GM23338 (cell line): ENCODE measurements at regions not wholly inside any gene's neighbourhood (a gene's known extent, or its start where the extent isn't known, plus 50 kb on each side); places are given as distances from the start of the nearest gene placed in this dataset.

Experiments used
- ATAC-seq: fragments of 200-7000 bp; cut with Tn5 transposase; 3 replicates; pipeline ENCODE4 v1.9.1; 2020
- DNase-seq: peaks from one replicate; pipeline ENCODE4 v3.0.0-alpha.2; 2015; ENCODE audit warnings: low spot score
- H2AFZ ChIP-seq: fragments of 200-600 bp; sonication (generic); 2 replicates; pipeline ENCODE4 v1.8.0; 2016; ENCODE audit warnings: antibody characterized with exemption, mild to moderate bottlenecking, moderate library complexity
- H3F3A ChIP-seq: fragments of 200-600 bp; sonication (generic); replicated peaks from 2 replicates; pipeline ENCODE4 v1.8.0; 2017; ENCODE audit warnings: antibody characterized with exemption, mixed run types, low read depth
- H3K27ac ChIP-seq: fragments of 200-600 bp; sonication (generic); 2 replicates; pipeline ENCODE4 v1.6.1; 2016; ENCODE audit warnings: low read depth
- H3K27me3 ChIP-seq: fragments of 200-600 bp; sonication (generic); 2 replicates; pipeline ENCODE4 v1.8.0; 2016; ENCODE audit warnings: mild to moderate bottlenecking, mixed run types, moderate library complexity; ENCODE audit not compliant: insufficient read depth
- H3K36me3 ChIP-seq: fragments of 200-600 bp; sonication (generic); 2 replicates; pipeline ENCODE4 v1.8.0; 2016; ENCODE audit warnings: mild to moderate bottlenecking; ENCODE audit not compliant: insufficient read depth
- H3K4me1 ChIP-seq: fragments of 200-600 bp; sonication (generic); 2 replicates; pipeline ENCODE4 v1.8.0; 2016; ENCODE audit warnings: mild to moderate bottlenecking, moderate library complexity; ENCODE audit not compliant: insufficient read depth
- H3K4me2 ChIP-seq: fragments of 200-600 bp; sonication (generic); 2 replicates; pipeline ENCODE4 v1.7.1; 2017; ENCODE audit warnings: mixed run types
- H3K4me3 ChIP-seq: fragments of 200-600 bp; sonication (generic); 2 replicates; pipeline ENCODE4 v1.6.1; 2016; ENCODE audit warnings: mixed run types
- H3K79me2 ChIP-seq: fragments of 200-600 bp; sonication (generic); replicated peaks from 2 replicates; pipeline ENCODE4 v1.8.0; 2017; ENCODE audit warnings: mild to moderate bottlenecking; ENCODE audit not compliant: insufficient read depth
- H3K9me2 ChIP-seq: fragments of 200-600 bp; sonication (generic); 2 replicates; pipeline ENCODE4 v1.8.0; 2017; ENCODE audit not compliant: insufficient read depth
- H4K20me1 ChIP-seq: fragments of 200-600 bp; sonication (generic); replicated peaks from 2 replicates; pipeline ENCODE4 v1.8.0; 2017; ENCODE audit warnings: mild to moderate bottlenecking; ENCODE audit not compliant: insufficient read depth
- H3K27ac Mint-ChIP-seq: 2 replicates; pipeline ENCODE4 v1.8.0; 2020; ENCODE audit warnings: inconsistent platforms, mild to moderate bottlenecking, moderate library complexity, mixed read lengths
- H3K27me3 Mint-ChIP-seq: 3 replicates; pipeline ENCODE4 v1.8.0; 2022; ENCODE audit warnings: low read depth, mild to moderate bottlenecking, moderate library complexity, mixed read lengths, inconsistent platforms; ENCODE audit not compliant: insufficient read depth, poor library complexity
- H3K36me3 Mint-ChIP-seq: 3 replicates; pipeline ENCODE4 v1.8.0; 2021; ENCODE audit warnings: low read depth, mild to moderate bottlenecking, inconsistent platforms, moderate library complexity, mixed read lengths
- H3K4me1 Mint-ChIP-seq: 3 replicates; pipeline ENCODE4 v1.8.0; 2020; ENCODE audit warnings: mild to moderate bottlenecking, inconsistent platforms, mixed read lengths
- H3K4me3 Mint-ChIP-seq: 3 replicates; pipeline ENCODE4 v1.8.0; 2021; ENCODE audit warnings: moderate library complexity, mild to moderate bottlenecking, inconsistent platforms, mixed read lengths
- H3K9me3 Mint-ChIP-seq: 3 replicates; pipeline ENCODE4 v1.8.0; 2020; ENCODE audit warnings: moderate library complexity, mild to moderate bottlenecking, inconsistent platforms, mixed read lengths
- CREB1 ChIP-seq: fragments of 250-450 bp; sonication (Bioruptor Pico); IDR thresholded peaks from 2 replicates; pipeline ENCODE4 v1.5.0; 2020; ENCODE audit warnings: low read depth, mild to moderate bottlenecking, moderate library complexity
- CTCF ChIP-seq, 2 experiments: fragments of 200-600 bp in 1 of 2; sonication (generic) in 1 of 2; conservative IDR thresholded peaks; 2 replicates each; pipeline versions ENCODE4 v1.5.1 to v1.6.1; 2016 to 2017; ENCODE audit warnings: antibody characterized with exemption in 2 of 2, low read depth in 2 of 2, mild to moderate bottlenecking in 2 of 2, moderate library complexity in 1 of 2
- ETS1 ChIP-seq: IDR thresholded peaks from 2 replicates; pipeline ENCODE4 v1.6.1; 2016; ENCODE audit warnings: antibody characterized with exemption
- EZH2 ChIP-seq: fragments of 200-600 bp; sonication (generic); IDR thresholded peaks from one replicate; pipeline ENCODE4 v1.8.0; 2017; ENCODE audit warnings: antibody characterized with exemption, mild to moderate bottlenecking, low read depth; ENCODE audit not compliant: unreplicated experiment
- EZH2phosphoT487 ChIP-seq: fragments of 200-600 bp; sonication (generic); IDR thresholded peaks from one replicate; pipeline ENCODE4 v1.8.1; 2018; ENCODE audit warnings: antibody characterized with exemption; ENCODE audit not compliant: unreplicated experiment
- JUNB ChIP-seq: IDR thresholded peaks from one replicate; pipeline ENCODE4 v1.6.1; 2016; ENCODE audit warnings: antibody characterized with exemption; ENCODE audit not compliant: unreplicated experiment
- NANOG ChIP-seq: IDR thresholded peaks from 2 replicates; pipeline ENCODE4 v1.6.1; 2016; ENCODE audit warnings: antibody characterized with exemption, borderline replicate concordance
- POLR2AphosphoS5 ChIP-seq: IDR thresholded peaks from 2 replicates; pipeline ENCODE4 v1.6.1; 2016; ENCODE audit warnings: antibody characterized with exemption, low read depth
- REST ChIP-seq: IDR thresholded peaks from one replicate; pipeline ENCODE4 v1.6.1; 2018; ENCODE audit warnings: antibody characterized with exemption; ENCODE audit not compliant: unreplicated experiment
- STAT1 ChIP-seq: IDR thresholded peaks from one replicate; pipeline ENCODE4 v1.6.1; 2016; ENCODE audit warnings: antibody characterized with exemption; ENCODE audit not compliant: unreplicated experiment
- ZNF114 ChIP-seq: fragments of 250-450 bp; sonication (Bioruptor Pico); IDR thresholded peaks from 2 replicates; pipeline ENCODE4 v1.5.0; 2020; ENCODE audit warnings: mild to moderate bottlenecking, moderate library complexity
- ZNF331 ChIP-seq: fragments of 250-450 bp; sonication (Bioruptor Pico); IDR thresholded peaks from 2 replicates; pipeline ENCODE4 v1.5.0; 2020; ENCODE audit warnings: low read depth, mild to moderate bottlenecking, moderate library complexity
- ZNF462 ChIP-seq: fragments of 250-450 bp; sonication (Bioruptor Pico); IDR thresholded peaks from 2 replicates; pipeline ENCODE4 v1.5.0; 2020; ENCODE audit warnings: mild to moderate bottlenecking, moderate library complexity

- no peak for TF ChIP-seq ZNF462 (CRISPR knock-in tag)
Observed at GRCh38 chr16:82400046-82400445, 226.7 kb upstream of the CDH13 start (continued).

GRCh38 chr16:82396509-82396908 is 226.5 kb upstream of the MPHOSPH6 start:
- Mint-ChIP-seq H3K4me1 (no peaks in the 10 kb centered on the region), H3K9me3 (no peaks in the 10 kb centered on the region), H3K27me3 (no peaks in the 10 kb centered on the region), H3K36me3 (no peaks in the 10 kb centered on the region), H3K27ac (no peak overlapping the region), H3K4me3 (no peak overlapping the region)
- Histone ChIP-seq H3K4me1 (no peaks in the 10 kb centered on the region), H3K27ac (no peak overlapping the region), H4K20me1 (no peaks in the 10 kb centered on the region), H3K36me3 (no peaks in the 10 kb centered on the region), H3K9me2 (no peaks in the 10 kb centered on the region; the same call in 1 of the 2 replicates), H3K79me2 (no peaks in the 10 kb centered on the region), H3K27me3 (no peaks in the 10 kb centered on the region), H3K4me2 (no peak overlapping the region), H3F3A (no peaks in the 10 kb centered on the region), H3K4me3 (no peak overlapping the region), H2AFZ (no peak overlapping the region)
- DNase-seq (no peak), ATAC-seq (no peak)
- no peak for TF ChIP-seq ZNF114
- no peak for TF ChIP-seq CREB1 (CRISPR knock-in tag)
- TF ChIP-seq POLR2AphosphoS5 = no peak
- no peak for TF ChIP-seq ETS1
- no peak for TF ChIP-seq ZNF331
- TF ChIP-seq JUNB = no peak
- no peak for TF ChIP-seq NANOG
- TF ChIP-seq EZH2phosphoT487 = no peak
- no peak for TF ChIP-seq EZH2
- TF ChIP-seq CTCF (conservative IDR thresholded peaks at IDR 0.05; ENCODE audit: low read depth in 2 of 2) = no peak
- no peak for TF ChIP-seq STAT1
- no peak for TF ChIP-seq REST
